ENCODE measurements at regions not wholly inside any gene's neighbourhood (a gene's known extent, or its start where the extent isn't known, plus 50 kb on each side); places are given as distances from the start of the nearest gene placed in this dataset.

- DNase-seq (no peak), ATAC-seq (no peak)
- no peaks in the 10 kb centered on the region for H3K4me1 ChIP-seq
- H3K9me3 ChIP-seq, result no peaks in the 10 kb centered on the region
- no peaks in the 10 kb centered on the region for H3K27me3 ChIP-seq
- WGBS (ENCODE audit: insufficient coverage, low coverage, low lambda C conversion rate, missing lambda C conversion rate), result 85% methylated on average over 5 of the region's 5 CpGs
- H3K27ac ChIP-seq, result no peak overlapping the region
- no peak overlapping the region for H3K4me3 ChIP-seq
- H3K36me3 ChIP-seq, result no peaks in the 10 kb centered on the region
- intact Hi-C loops (cut with DNase I), result no loop called here
- TF ChIP-seq POLR2A (IDR thresholded peaks at IDR 0.05), result no peak
- TF ChIP-seq CTCF (IDR thresholded peaks at IDR 0.05), result no peak
These were observed 189.9 kb downstream of the PLPP4 start for GRCh38 chr10:120646738-120647456.

GRCh38 chr10:120650705-120651399 lies 193.8 kb downstream of the PLPP4 start:
- no peak for TF ChIP-seq POLR2A (IDR thresholded peaks at IDR 0.05)
- TF ChIP-seq CTCF (IDR thresholded peaks at IDR 0.05), result no peak
- no peaks in the 10 kb centered on the region for H3K9me3 ChIP-seq
- intact Hi-C loops (cut with DNase I), result no loop called here
- ATAC-seq, result no peak
- no peaks in the 10 kb centered on the region for H3K27me3 ChIP-seq
- H3K36me3 ChIP-seq, result no peaks in the 10 kb centered on the region
- no peak overlapping the region for H3K4me3 ChIP-seq
- no peaks in the 10 kb centered on the region for H3K4me1 ChIP-seq
- no peak overlapping the region for H3K27ac ChIP-seq
- no peak for DNase-seq
- 47% methylated on average over 7 of the region's 7 CpGs for WGBS (ENCODE audit: insufficient coverage, low coverage, low lambda C conversion rate, missing lambda C conversion rate)

GRCh38 chr10:120656107-120656506 lies 195.1 kb upstream of the WDR11 start:
- Histone ChIP-seq H3K36me3 (no peaks in the 10 kb centered on the region), H3K4me3 (no peak overlapping the region), H3K4me1 (no peaks in the 10 kb centered on the region), H3K27ac (no peak overlapping the region), H3K27me3 (no peaks in the 10 kb centered on the region), H3K9me3 (no peaks in the 10 kb centered on the region)
- DNase-seq (no peak), ATAC-seq (no peak)
- WGBS (ENCODE audit: insufficient coverage, low coverage, low lambda C conversion rate, missing lambda C conversion rate), result 43% methylated on average over 2 of the region's 2 CpGs
- intact Hi-C loops (cut with DNase I), result no loop called here
- TF ChIP-seq CTCF (IDR thresholded peaks at IDR 0.05) (no peak), POLR2A (IDR thresholded peaks at IDR 0.05) (no peak)

- Histone ChIP-seq H3K9me3 (no peaks in the 10 kb centered on the region), H3K4me3 (no peak overlapping the region), H3K27ac (no peak overlapping the region), H3K4me1 (no peaks in the 10 kb centered on the region), H3K27me3 (no peaks in the 10 kb centered on the region), H3K36me3 (no peaks in the 10 kb centered on the region)
- DNase-seq (no peak), ATAC-seq (no peak)
- intact Hi-C loops (cut with DNase I), result no loop called here
- TF ChIP-seq CTCF (IDR thresholded peaks at IDR 0.05) (no peak), POLR2A (IDR thresholded peaks at IDR 0.05) (no peak)
- 17% methylated on average over 3 of the region's 3 CpGs for WGBS (ENCODE audit: insufficient coverage, low coverage, low lambda C conversion rate, missing lambda C conversion rate)
These were observed 193.8 kb upstream of the WDR11 start for GRCh38 chr10:120657371-120657770.

All from right lobe of liver (tissue), 6 donors.